Cardiac muscle cell (in vitro differentiated cells and primary cell): ENCODE measurements at regions not wholly inside any gene's neighbourhood (a gene's known extent, or its start where the extent isn't known, plus 50 kb on each side); places are given as distances from the start of the nearest gene placed in this dataset.

Source experiments
- DNase-seq, 2 donors: peaks; one replicate each; pipeline versions ENCODE4 v3.0.0 to v3.0.0-alpha.2; 2010 to 2017; ENCODE audit warnings: low read depth in 1 of 2, low spot score in 1 of 2
- H3K27ac ChIP-seq: fragments of 200-600 bp; sonication (generic); 2 replicates; pipeline ENCODE4 v1.5.1; 2016
- H3K27me3 ChIP-seq: fragments of 200-600 bp; sonication (generic); 2 replicates; pipeline ENCODE4 v1.6.0; 2016; ENCODE audit warnings: control low read depth
- H3K36me3 ChIP-seq: fragments of 200-600 bp; sonication (generic); 2 replicates; pipeline ENCODE4 v1.5.1; 2016; ENCODE audit warnings: control low read depth
- H3K4me1 ChIP-seq: fragments of 200-600 bp; sonication (generic); 2 replicates; pipeline ENCODE4 v1.8.1; 2017; ENCODE audit warnings: low read depth, mild to moderate bottlenecking, mixed run types
- H3K4me3 ChIP-seq: fragments of 200-600 bp; sonication (generic); 2 replicates; pipeline ENCODE4 v1.5.1; 2016; ENCODE audit warnings: mild to moderate bottlenecking
- H3K9me3 ChIP-seq: fragments of 200-600 bp; sonication (generic); 2 replicates; pipeline ENCODE4 v1.5.1; 2017; ENCODE audit warnings: low read depth, mild to moderate bottlenecking, control low read depth
- CTCF ChIP-seq: IDR thresholded peaks from 2 replicates; pipeline ENCODE4 v1.5.1; 2012; ENCODE audit warnings: low read depth, mild to moderate bottlenecking, low read length

GRCh38 chr3:31402117-31402516, 130.6 kb upstream of the STT3B start:
- no peak for DNase-seq
- Histone ChIP-seq H3K4me1 (no peaks in the 10 kb centered on the region), H3K9me3 (no peaks in the 10 kb centered on the region), H3K36me3 (no peaks in the 10 kb centered on the region), H3K27me3 (no peaks in the 10 kb centered on the region), H3K4me3 (no peak overlapping the region), H3K27ac (no peak overlapping the region)
- no peak for TF ChIP-seq CTCF

- no peak for TF ChIP-seq CTCF
- Histone ChIP-seq H3K36me3 (no peaks in the 10 kb centered on the region), H3K27me3 (no peaks in the 10 kb centered on the region)
Measured at GRCh38 chr3:31403197-31403596, 129.5 kb upstream of the STT3B start.

GRCh38 chr3:31404871-31405270, 127.9 kb upstream of the STT3B start:
- no peak overlapping the region for H3K4me3 ChIP-seq
- H3K27ac ChIP-seq, result no peak overlapping the region
- H3K4me1 ChIP-seq, result peaks cover 8% of the 10 kb centered on the region
- H3K27me3 ChIP-seq, result no peaks in the 10 kb centered on the region
- no peak for DNase-seq
- TF ChIP-seq CTCF, result no peak
- H3K36me3 ChIP-seq, result no peaks in the 10 kb centered on the region
- H3K9me3 ChIP-seq, result no peaks in the 10 kb centered on the region

More at GRCh38 chr3:31403197-31403596, 129.5 kb upstream of the STT3B start:
- H3K4me1 ChIP-seq, result peaks cover under 1% of the 10 kb centered on the region
- H3K9me3 ChIP-seq, result no peaks in the 10 kb centered on the region
- no peak overlapping the region for H3K27ac ChIP-seq
- DNase-seq, result no peak
- no peak overlapping the region for H3K4me3 ChIP-seq

- DNase-seq, result no peak
Measured at GRCh38 chr3:31405515-31405914, 127.2 kb upstream of the STT3B start.

GRCh38 chr3:31406896-31407295, 125.8 kb upstream of the STT3B start:
- H3K27me3 ChIP-seq, result no peaks in the 10 kb centered on the region
- no peak overlapping the region for H3K27ac ChIP-seq
- H3K4me3 ChIP-seq, result no peak overlapping the region
- TF ChIP-seq CTCF, result no peak
- DNase-seq, result no peak
- H3K4me1 ChIP-seq, result peaks cover 17% of the 10 kb centered on the region
- no peaks in the 10 kb centered on the region for H3K36me3 ChIP-seq
- H3K9me3 ChIP-seq, result no peaks in the 10 kb centered on the region

More at GRCh38 chr3:31405515-31405914, 127.2 kb upstream of the STT3B start:
- TF ChIP-seq CTCF, result no peak
- Histone ChIP-seq H3K4me3 (no peak overlapping the region), H3K4me1 (peaks cover 12% of the 10 kb centered on the region), H3K27ac (no peak overlapping the region), H3K36me3 (no peaks in the 10 kb centered on the region), H3K27me3 (no peaks in the 10 kb centered on the region), H3K9me3 (no peaks in the 10 kb centered on the region)

- H3K4me1 ChIP-seq, result peaks cover 17% of the 10 kb centered on the region
- no peak for DNase-seq
- TF ChIP-seq CTCF, result no peak
Measured at GRCh38 chr3:31407665-31408064, 125.1 kb upstream of the STT3B start.

More at GRCh38 chr3:31407665-31408064, 125.1 kb upstream of the STT3B start:
- Histone ChIP-seq H3K27me3 (no peaks in the 10 kb centered on the region), H3K9me3 (no peaks in the 10 kb centered on the region), H3K27ac (no peak overlapping the region), H3K36me3 (no peaks in the 10 kb centered on the region), H3K4me3 (no peak overlapping the region)
